Endothelial cell of umbilical vein (primary cell): ENCODE measurements at regions not wholly inside any gene's neighbourhood (a gene's known extent, or its start where the extent isn't known, plus 50 kb on each side); places are given as distances from the start of the nearest gene placed in this dataset.

Experiments
- BruUV-seq: library from RNA; stranded (reverse); fragments of 400-500 nt; replicated peaks from 2 replicates; lab custom pipeline; 2021; lab: Mats Ljungman, UMichigan
- CTCF ChIA-PET: fragments of 300-600, 350-600 bp; sonication (Branson Sonifier 250); formaldehyde crosslinking; loops from one replicate; lab custom pipeline; 2021; ENCODE audit warnings: antibody characterized with exemption, inconsistent platforms; lab: Charles Lee
- POLR2A ChIA-PET: fragments of 300-600, 350-600 bp; sonication (Branson Sonifier 250); formaldehyde crosslinking; loops from one replicate; lab custom pipeline; 2021; ENCODE audit warnings: antibody characterized with exemption, inconsistent platforms; lab: Charles Lee
- DNase-seq: peaks from one replicate; pipeline ENCODE4 v3.0.0-alpha.2; 2011; ENCODE audit warnings: low read depth, low spot score
- FAIRE-seq: peaks from 2 replicates; lab custom pipeline; 2011; peaks lifted over from hg19 to GRCh38; lab: Jason Lieb, UNC
- H2AFZ ChIP-seq: 2 replicates; pipeline ENCODE4 v1.6.0; 2012; ENCODE audit warnings: low read depth, low read length, control low read depth, inconsistent platforms
- H3K27ac ChIP-seq: 2 replicates; pipeline ENCODE4 v1.5.1; 2011; ENCODE audit warnings: low read depth, mild to moderate bottlenecking, control low read depth, low read length, moderate library complexity; ENCODE audit not compliant: insufficient read depth
- H3K27me3 ChIP-seq, 2 experiments: 2 replicates each; pipeline versions ENCODE4 v1.6.0 to v1.6.1; 2011; ENCODE audit warnings: low read length in 2 of 2, mixed read lengths in 1 of 2; ENCODE audit not compliant: control insufficient read depth in 2 of 2, insufficient read depth in 2 of 2
- H3K36me3 ChIP-seq, 2 experiments: 2 replicates in 1 of 2; 3 replicates in 1 of 2; pipeline ENCODE4 v1.5.1; 2011; ENCODE audit warnings: low read length in 2 of 2, mild to moderate bottlenecking in 1 of 2, moderate library complexity in 1 of 2; ENCODE audit not compliant: control insufficient read depth in 2 of 2, insufficient read depth in 2 of 2; ENCODE audit errors: extremely low read depth in 1 of 2
- H3K4me1 ChIP-seq: 3 replicates; pipeline ENCODE4 v1.5.1; 2011; ENCODE audit warnings: mild to moderate bottlenecking, low read length; ENCODE audit not compliant: control insufficient read depth, insufficient read depth; ENCODE audit errors: extremely low read depth
- H3K4me2 ChIP-seq: 2 replicates; pipeline ENCODE4 v1.6.1; 2011; ENCODE audit warnings: low read length, control low read depth, mixed read lengths; ENCODE audit not compliant: insufficient read depth
- H3K4me3 ChIP-seq, 3 experiments: fragments of 200-600 bp in 1 of 3; sonication (generic), shearing (Covaris generic) in 1 of 3; replicated peaks in 1 of 3; 2 replicates each; pipeline ENCODE4 v1.5.1; 2011 to 2016; ENCODE audit warnings: control low read depth in 3 of 3, low read length in 3 of 3, mild to moderate bottlenecking in 2 of 3, inconsistent platforms in 1 of 3, low read depth in 1 of 3, moderate library complexity in 1 of 3; ENCODE audit not compliant: insufficient read depth in 1 of 3
- H3K79me2 ChIP-seq: 2 replicates; pipeline ENCODE4 v1.6.0; 2012; ENCODE audit warnings: low read length, inconsistent platforms; ENCODE audit not compliant: control insufficient read depth, insufficient read depth
- H3K9ac ChIP-seq: replicated peaks from 2 replicates; pipeline ENCODE3; 2011; ENCODE audit warnings: low read length, control low read depth; ENCODE audit not compliant: insufficient read depth; ENCODE audit errors: extremely low read depth
- H3K9me1 ChIP-seq: replicated peaks from 3 replicates; pipeline ENCODE4 v1.6.0; 2011; ENCODE audit warnings: mild to moderate bottlenecking, low read length; ENCODE audit not compliant: control insufficient read depth, insufficient read depth; ENCODE audit errors: extremely low read depth
- H3K9me3 ChIP-seq: replicated peaks from 2 replicates; pipeline ENCODE4 v1.5.1; 2012; ENCODE audit warnings: low read length, inconsistent platforms; ENCODE audit not compliant: control insufficient read depth, insufficient read depth
- H4K20me1 ChIP-seq: replicated peaks from 2 replicates; pipeline ENCODE3; 2011; ENCODE audit warnings: mild to moderate bottlenecking, low read length; ENCODE audit not compliant: control insufficient read depth, insufficient read depth; ENCODE audit errors: extremely low read depth
- EZH2 ChIP-seq: IDR thresholded peaks from 2 replicates; pipeline ENCODE4 v1.6.1; 2012; ENCODE audit warnings: borderline replicate concordance, low read depth, mild to moderate bottlenecking, moderate library complexity, low read length, inconsistent platforms; ENCODE audit not compliant: severe bottlenecking
- FOS ChIP-seq: IDR thresholded peaks from 2 replicates; pipeline ENCODE4 v1.6.1; 2011; ENCODE audit warnings: mild to moderate bottlenecking, low read length, moderate library complexity, borderline replicate concordance; ENCODE audit not compliant: insufficient read depth
- GATA2 ChIP-seq: IDR thresholded peaks from 2 replicates; pipeline ENCODE4 v1.7.0; 2011; ENCODE audit warnings: low read depth, mild to moderate bottlenecking, moderate library complexity, mixed read lengths, low read length; ENCODE audit not compliant: insufficient read length, insufficient read depth
- JUN ChIP-seq: IDR thresholded peaks from 2 replicates; pipeline ENCODE4 v1.6.1; 2011; ENCODE audit warnings: borderline replicate concordance, low read depth; ENCODE audit not compliant: insufficient read length, insufficient read depth
- MYC ChIP-seq: IDR thresholded peaks from one replicate; pipeline ENCODE4 v1.6.1; 2011; ENCODE audit warnings: mild to moderate bottlenecking, low read depth, low read length
- POLR2A ChIP-seq: IDR thresholded peaks from 2 replicates; pipeline ENCODE4 v1.6.1; 2012; ENCODE audit warnings: low read depth, mild to moderate bottlenecking, control low read depth, low read length
- POLR2AphosphoS5 ChIP-seq: IDR thresholded peaks from 2 replicates; pipeline ENCODE4 v1.6.1; 2012; ENCODE audit warnings: low read depth, mild to moderate bottlenecking, control low read depth, low read length, moderate library complexity; ENCODE audit not compliant: insufficient read depth
- dilution Hi-C: fragments of 300-500 bp; cut with MboI; formaldehyde crosslinking; loops from one replicate; pipeline ENCODE4 v1.15.0; 2019; ENCODE audit warnings: low sequenced_read_pairs; ENCODE audit not compliant: extremely low pct_ligation_motif_present
- intact Hi-C: fragments of 100-400 bp; cut with micrococcal nuclease; formaldehyde crosslinking; loops from one replicate; pipeline ENCODE4 v1.10.0; 2022
- TF ChIP-seq, protein P1 (sequence below): IDR thresholded peaks from 2 replicates; pipeline ENCODE4 v1.6.1; 2011; ENCODE audit not compliant: insufficient read depth, insufficient read length
- TF ChIP-seq, protein P2 (sequence below), 2 donors: IDR thresholded peaks; 1 replicate in 1 of 2; 2 replicates in 1 of 2; pipeline ENCODE4 v1.5.1; 2011; ENCODE audit warnings: low read length in 2 of 2, mild to moderate bottlenecking in 2 of 2, moderate library complexity in 2 of 2, control low read depth in 1 of 2, inconsistent platforms in 1 of 2, low read depth in 1 of 2; ENCODE audit not compliant: insufficient read depth in 1 of 2; ENCODE audit errors: extremely low read depth in 1 of 2

DNA sequence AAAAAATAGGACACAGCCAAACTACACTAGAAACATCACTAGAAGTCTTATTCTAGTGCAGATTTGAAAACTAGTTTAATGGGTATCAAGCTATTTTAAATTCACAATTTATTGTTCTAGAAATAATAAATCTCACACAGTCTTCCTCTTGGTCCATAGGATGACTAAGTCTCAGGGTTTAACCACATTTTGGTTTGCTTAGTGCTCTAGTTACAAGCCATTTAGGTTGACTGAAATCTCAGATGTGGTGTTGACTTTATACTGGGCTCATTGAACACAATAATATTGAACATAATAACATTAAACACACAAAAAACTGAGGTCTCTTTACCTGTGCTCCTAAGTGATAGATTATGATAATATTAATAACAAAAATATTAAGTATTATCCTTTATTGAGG, 760.3 kb upstream of the CCDC179 start:
- Histone ChIP-seq H3K9ac (no peak overlapping the region), H2AFZ (no peak overlapping the region), H3K27me3 (no peaks in the 10 kb centered on the region), H3K27ac (no peak overlapping the region), H4K20me1 (no peaks in the 10 kb centered on the region), H3K4me2 (no peak overlapping the region), H3K4me3 (no peak overlapping the region), H3K9me3 (no peaks in the 10 kb centered on the region), H3K4me1 (no peaks in the 10 kb centered on the region), H3K36me3 (no peaks in the 10 kb centered on the region), H3K9me1 (no peaks in the 10 kb centered on the region), H3K79me2 (no peaks in the 10 kb centered on the region)
- ChIA-PET POLR2A (no interaction called here), CTCF (interaction anchor here (1.5 kb wide), 1 partner anchor 80 kb away, joined by 3 read pairs; no protein-coding TSS in a partner anchor)
- intact Hi-C loops (no loop called here), dilution Hi-C loops (no loop called here)
- TF ChIP-seq JUN = no peak
- TF ChIP-seq EZH2 = no peak
- TF ChIP-seq MYC = no peak
- TF ChIP-seq POLR2AphosphoS5 = no peak
- TF ChIP-seq, protein P1, sequence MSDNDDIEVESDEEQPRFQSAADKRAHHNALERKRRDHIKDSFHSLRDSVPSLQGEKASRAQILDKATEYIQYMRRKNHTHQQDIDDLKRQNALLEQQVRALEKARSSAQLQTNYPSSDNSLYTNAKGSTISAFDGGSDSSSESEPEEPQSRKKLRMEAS = no peak
- no peak for TF ChIP-seq GATA2
- TF ChIP-seq, protein P2, sequence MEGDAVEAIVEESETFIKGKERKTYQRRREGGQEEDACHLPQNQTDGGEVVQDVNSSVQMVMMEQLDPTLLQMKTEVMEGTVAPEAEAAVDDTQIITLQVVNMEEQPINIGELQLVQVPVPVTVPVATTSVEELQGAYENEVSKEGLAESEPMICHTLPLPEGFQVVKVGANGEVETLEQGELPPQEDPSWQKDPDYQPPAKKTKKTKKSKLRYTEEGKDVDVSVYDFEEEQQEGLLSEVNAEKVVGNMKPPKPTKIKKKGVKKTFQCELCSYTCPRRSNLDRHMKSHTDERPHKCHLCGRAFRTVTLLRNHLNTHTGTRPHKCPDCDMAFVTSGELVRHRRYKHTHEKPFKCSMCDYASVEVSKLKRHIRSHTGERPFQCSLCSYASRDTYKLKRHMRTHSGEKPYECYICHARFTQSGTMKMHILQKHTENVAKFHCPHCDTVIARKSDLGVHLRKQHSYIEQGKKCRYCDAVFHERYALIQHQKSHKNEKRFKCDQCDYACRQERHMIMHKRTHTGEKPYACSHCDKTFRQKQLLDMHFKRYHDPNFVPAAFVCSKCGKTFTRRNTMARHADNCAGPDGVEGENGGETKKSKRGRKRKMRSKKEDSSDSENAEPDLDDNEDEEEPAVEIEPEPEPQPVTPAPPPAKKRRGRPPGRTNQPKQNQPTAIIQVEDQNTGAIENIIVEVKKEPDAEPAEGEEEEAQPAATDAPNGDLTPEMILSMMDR (IDR thresholded peaks at IDR 0.05; ENCODE audit: extremely low read depth in 1 of 2, insufficient read depth in 1 of 2, low read depth in 1 of 2, low read length in 2 of 2) = no peak
- TF ChIP-seq FOS = no peak
- no peak for TF ChIP-seq POLR2A
- FAIRE-seq (no peak), DNase-seq (no peak)
- BruUV-seq = no TSS peak
